ENCODE measurements at regions not wholly inside any gene's neighbourhood (a gene's known extent, or its start where the extent isn't known, plus 50 kb on each side); places are given as distances from the start of the nearest gene placed in this dataset.

DNA sequence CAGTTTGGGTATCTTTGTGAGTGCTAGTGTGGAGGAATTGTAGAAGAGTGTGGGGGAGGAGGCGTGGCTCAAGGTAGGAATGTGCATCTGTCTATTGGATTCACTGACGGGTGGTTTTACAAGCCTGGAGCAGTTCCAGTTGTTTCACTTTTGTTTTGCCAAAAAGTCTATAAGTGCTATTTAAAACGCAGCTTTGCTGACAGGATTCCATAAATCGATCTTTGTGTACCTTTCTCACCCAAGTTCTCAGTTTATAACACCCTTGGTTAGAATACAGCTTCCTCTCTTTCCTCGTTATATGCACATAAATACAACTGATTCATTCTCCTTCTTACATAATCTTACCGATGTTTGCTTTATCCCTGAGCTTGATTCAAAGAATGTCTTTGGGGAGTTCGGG is 123.2 kb upstream of the UBE2E2 start:
- no peak for DNase-seq

GRCh38 chr3:23083701-23084100 is 119.4 kb upstream of the UBE2E2 start:
- DNase-seq, result no peak

- no peak for DNase-seq
These were observed 118.8 kb upstream of the UBE2E2 start for GRCh38 chr3:23084367-23084766.

- DNase-seq, result no peak
These were observed 117.9 kb upstream of the UBE2E2 start for GRCh38 chr3:23085261-23085660.

DNA sequence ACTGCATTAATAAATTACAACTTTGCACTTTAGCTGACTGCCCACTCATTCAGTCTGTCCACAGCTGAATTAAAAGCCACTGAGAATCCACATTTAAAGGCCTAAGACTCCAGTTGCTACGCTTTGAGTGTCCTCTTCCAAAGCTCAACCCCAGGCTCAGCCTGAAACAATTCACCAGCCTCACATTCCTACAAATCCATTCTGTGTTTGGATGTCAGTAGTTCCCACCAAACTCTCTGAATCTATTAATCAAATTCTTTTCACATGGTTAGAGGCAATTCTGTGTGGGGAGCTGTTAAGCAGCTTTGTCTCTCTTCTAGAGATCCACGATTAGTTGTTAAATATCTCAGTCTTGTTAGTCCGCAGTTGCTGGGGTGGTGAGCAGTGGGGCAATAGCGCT is 116.8 kb upstream of the UBE2E2 start:
- DNase-seq, result no peak

GRCh38 chr3:23086831-23087230 is 116.3 kb upstream of the UBE2E2 start:
- DNase-seq, result no peak

DNA sequence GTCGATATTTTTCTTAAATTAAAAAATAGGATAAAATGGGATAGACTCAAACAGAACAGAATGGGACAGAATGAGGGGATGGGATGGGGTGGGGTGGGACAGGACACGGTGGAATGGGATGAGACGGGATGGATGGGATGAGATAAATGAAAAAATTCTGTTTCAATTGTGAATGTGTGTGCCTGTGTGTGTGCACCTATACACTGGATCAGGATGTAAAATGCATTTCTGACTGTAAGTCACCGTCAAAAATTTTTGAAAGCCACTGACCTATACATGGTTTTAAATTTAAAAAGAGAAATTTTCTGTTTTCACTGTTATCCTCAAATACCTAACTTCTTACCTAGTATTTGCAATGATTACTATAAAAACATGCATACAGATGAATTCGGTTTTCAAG is 108.7 kb upstream of the UBE2E2 start:
- DNase-seq, result no peak

GRCh38 chr3:23094890-23095462 is 108.2 kb upstream of the UBE2E2 start:
- DNase-seq, result no peak

DNA sequence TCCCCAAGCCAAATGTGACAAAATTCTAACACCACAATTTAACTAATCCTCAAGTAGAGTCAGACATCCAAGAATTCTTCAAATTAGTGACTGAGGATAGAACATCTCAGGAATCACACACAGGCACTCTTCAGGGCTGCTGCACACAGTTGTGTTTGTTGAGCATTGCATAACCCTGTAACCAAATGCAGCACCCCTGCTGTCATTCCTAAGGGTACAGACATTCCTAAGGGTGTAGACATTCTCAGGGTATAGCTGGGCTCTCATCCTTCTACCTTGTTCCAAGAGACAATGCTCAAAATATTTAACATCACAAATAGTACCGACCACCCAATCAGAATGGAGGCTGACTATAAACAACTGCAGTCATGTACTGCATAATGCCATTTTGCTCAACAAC is 107.1 kb upstream of the UBE2E2 start:
- DNase-seq, result no peak

DNA sequence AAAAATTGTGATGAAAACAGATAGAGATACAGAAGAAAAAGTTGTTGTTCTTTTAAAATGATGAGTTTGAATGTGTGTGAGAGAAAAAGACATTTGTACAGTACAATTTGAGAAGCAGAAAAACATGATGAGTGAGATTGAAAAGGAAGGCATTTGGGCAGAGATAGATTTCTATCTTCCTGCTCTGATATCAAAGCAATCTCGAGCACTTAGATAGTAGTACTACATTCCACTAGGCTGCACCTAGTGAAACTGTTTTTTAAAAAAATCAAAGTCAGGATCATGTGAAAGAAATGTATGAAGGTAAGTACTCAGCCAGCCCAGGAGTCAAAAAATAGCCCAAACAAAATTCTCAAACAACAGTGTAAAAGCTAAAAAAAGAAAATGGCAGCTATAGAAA is 104.1 kb upstream of the UBE2E2 start:
- DNase-seq, result no peak

GRCh38 chr3:23099677-23100076 is 103.5 kb upstream of the UBE2E2 start:
- no peak for DNase-seq

DNA sequence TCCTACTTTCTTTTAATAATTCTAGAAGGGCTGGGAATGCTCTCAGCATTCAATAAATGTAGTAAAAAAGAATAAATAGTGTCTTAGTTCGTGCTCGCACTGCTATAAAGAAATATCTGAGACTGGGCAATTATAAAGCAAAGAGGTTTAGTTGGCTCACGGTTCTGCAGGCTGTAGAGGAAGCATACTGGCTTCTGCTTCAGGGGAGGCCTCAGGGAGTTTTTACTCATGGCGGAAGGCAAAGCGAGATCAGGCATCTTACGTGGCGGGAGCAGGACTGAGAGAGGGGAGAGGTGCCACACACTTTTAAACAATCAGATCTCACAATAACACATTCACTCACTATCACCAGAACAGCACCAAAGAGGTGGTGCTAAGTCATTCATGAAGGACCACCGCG is 103.0 kb upstream of the UBE2E2 start:
- DNase-seq, result no peak

DNA sequence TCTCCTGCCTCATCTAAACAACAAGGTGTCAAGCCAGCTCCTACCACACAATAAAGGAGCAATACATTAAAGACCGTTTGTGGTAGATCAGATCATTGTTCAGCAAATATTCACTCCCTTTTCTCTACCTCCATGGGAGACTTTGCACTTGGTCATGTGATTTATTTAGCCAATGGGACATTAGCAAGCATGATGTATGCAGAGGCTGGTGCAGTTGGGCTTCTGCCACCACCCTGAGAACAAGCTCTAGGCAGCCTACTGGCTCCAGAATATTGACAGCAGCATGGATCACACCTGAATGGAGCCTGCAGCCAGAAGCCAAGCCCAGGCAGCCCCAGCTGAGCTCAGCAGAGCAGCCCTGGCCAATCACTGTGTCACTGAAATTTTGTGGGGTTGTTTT is 99.4 kb upstream of the UBE2E2 start:
- DNase-seq, result no peak

DNA sequence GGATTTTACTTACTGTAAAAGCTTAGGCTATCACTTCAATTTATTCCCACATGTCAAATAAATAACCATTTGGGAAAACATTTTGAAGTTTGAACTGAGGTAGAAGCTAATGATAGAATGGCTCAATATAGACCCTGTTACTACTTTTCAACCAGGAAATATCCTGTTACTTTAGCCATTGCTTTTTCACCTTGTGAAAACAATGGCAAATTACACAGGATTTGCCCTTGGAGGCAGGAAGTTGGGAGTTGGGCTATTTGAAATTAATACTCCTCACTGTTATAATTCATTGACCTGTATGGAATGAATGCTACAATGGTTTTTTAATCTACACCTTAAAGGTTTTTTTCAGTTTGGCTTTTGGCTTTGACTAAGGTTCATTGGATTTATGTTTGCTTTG is 98.1 kb upstream of the UBE2E2 start:
- no peak for DNase-seq

DNA sequence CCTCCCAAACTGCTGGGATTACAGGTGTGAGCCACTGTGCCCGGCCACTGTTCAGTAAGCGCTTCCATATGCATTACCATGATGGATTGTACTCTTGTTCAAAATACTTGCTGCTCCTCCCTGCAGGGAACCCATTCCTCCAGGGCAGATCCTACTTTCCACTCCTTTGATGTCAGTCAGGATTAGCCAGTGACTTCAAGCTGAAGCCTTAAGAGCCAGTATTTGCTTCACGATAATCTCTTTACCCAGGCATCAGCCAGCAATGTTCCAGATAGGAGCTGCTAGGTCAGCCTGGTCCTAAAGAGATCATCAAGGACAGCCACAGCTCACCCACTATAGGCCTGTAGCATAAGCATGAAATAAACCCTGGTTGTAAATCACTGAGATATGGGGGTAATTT is 96.5 kb upstream of the UBE2E2 start:
- no peak for DNase-seq

DNA sequence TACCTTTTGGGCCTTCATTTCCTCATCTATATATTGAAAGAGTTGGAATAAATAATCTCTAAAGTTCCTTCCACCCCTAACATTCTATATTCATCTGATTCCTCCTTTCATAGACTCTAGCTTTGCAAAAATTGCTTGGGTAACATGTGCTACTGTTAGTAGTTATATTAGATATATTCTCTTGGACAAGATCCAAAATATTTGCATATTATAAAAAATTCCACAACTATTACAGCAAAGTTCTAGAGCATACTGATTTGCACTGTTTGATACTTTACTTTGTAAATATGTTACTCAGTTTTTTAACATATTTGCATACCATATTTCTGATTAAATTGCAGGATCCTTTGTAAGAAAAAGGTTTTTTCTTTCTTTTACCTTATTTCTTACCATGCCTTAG is 95.9 kb upstream of the UBE2E2 start:
- no peak for DNase-seq

DNA sequence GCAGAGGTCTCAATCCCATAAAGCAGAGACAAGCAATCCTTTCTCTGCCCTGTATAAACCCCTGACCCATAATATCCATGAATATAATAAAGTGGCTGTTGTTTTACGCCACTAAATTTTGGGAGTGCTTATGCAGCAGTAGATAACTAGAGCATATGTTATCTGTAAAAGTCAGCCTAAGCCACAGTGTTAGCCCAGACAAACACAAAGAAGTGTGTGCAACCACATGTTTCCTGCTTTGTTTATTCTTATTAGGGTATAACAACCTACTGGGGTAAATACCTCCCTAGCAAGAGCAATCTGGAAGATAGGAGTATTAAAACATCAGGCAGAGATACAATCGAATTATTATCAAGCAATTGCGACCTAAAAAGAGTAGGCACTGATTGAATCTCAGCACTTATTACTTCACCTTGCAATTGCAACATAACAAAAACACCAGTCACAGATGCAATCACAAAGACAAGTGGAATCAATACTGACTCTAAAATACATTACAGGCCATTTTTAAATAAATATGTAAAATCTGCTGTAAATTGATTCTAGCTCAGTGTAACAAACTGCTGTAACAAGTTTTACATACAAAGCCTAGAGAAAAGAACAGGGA is 94.6 kb upstream of the UBE2E2 start:
- DNase-seq, result no peak

DNA sequence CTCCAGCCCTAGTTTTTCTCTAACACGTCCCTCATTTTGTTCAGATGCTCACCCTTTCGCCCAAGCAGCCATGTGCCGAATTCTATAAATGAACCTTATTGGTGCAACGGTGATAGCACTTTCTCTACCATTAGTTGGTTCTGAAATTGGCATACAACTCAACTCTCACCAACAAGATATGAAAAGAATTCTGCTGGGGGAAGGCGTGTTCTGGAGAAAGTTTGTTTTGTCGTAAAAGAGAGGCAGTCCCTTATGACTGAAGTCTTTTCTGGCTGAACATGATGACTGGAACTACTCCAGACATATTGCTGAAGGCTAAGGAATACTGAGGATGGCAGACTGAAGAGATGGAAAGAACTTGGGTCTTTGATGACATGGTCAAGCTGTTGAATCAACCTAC is 91.8 kb upstream of the UBE2E2 start:
- DNase-seq, result no peak

DNA sequence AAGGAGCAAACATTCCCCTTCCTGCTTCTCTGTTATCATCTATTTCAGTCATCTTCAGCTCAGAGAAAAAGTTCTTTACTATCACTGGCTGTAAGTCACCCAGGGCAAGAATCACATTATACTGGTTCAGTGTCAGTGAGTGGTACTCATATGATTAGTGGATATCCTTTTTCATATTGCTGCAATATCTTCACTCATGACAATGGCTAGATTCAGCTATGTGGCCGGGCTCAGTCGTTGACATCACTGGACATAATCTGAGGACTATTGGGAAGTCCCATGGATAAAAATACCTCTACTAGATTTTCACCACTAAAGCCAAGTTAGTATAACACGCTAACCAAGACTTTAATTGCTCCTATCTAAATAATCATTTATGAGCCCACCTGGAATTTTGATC is 91.3 kb upstream of the UBE2E2 start:
- no peak for DNase-seq

DNA sequence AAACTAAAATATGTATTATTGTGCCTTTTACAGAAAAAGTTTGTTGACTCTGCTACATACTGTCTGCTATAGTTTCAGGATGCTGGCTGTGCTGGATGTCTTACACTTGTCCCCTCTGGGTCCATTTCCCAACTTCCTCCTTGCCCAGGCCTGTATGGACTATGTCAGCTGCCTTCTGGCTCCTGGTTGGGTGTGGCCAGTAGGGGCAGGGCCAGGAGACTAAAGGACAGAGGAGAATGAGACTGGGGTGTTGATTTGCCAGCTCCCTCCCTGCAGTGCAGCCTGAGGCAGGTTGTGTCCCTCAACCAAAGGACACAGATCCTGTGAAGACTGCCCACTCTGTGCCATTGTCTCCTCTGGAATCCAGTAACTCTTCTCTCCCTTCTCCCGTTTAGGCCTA is 90.6 kb upstream of the UBE2E2 start:
- peak; percentile 18 for DNase-seq

- no peak for DNase-seq
These were observed 89.5 kb upstream of the UBE2E2 start for GRCh38 chr3:23113455-23114171.

DNA sequence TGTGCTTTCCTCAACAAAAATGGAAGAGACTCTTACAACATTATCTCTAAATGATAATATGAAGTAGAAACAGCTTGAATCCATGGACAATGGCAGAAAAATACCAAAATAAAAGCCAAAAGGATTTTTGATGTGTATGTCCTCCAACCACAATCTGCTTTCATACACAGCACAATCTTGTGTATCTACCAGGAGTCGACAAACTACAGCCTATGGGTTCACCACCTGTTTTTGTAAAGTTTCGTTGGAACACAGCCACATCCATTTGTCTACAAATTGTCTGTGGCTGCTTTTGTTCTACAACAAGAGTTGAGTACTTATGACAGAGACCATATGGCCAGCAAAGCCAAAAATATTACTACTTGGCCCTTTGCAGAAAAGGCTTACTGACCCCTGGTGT is 88.7 kb upstream of the UBE2E2 start:
- no peak for DNase-seq

- DNase-seq, result no peak
These were observed 87.8 kb upstream of the UBE2E2 start for GRCh38 chr3:23115171-23115877.
